Liver (tissue), 8 donors: ENCODE measurements at regions not wholly inside any gene's neighbourhood (a gene's known extent, or its start where the extent isn't known, plus 50 kb on each side); places are given as distances from the start of the nearest gene placed in this dataset.

ENCODE experiments used
- DNase-seq: peaks from one replicate; pipeline ENCODE4 v3.0.0-alpha.2; 2017; ENCODE audit warnings: low spot score
- H3K27ac ChIP-seq, 2 donors: one replicate each; pipeline ENCODE4 v1.7.0; 2013; ENCODE audit warnings: inconsistent platforms in 2 of 2, low read length in 2 of 2, control low read depth in 1 of 2, low read depth in 1 of 2, mild to moderate bottlenecking in 1 of 2
- H3K27me3 ChIP-seq, 4 donors: one replicate each; pipeline versions ENCODE4 v1.6.1 to v1.7.0; 2013; ENCODE audit warnings: low read length in 3 of 4, inconsistent platforms in 1 of 4, mild to moderate bottlenecking in 1 of 4, moderate library complexity in 1 of 4; ENCODE audit not compliant: control insufficient read depth in 4 of 4, insufficient read depth in 4 of 4
- H3K36me3 ChIP-seq, 4 donors: one replicate each; pipeline versions ENCODE4 v1.6.1 to v1.7.0; 2013; ENCODE audit warnings: low read length in 3 of 4, mild to moderate bottlenecking in 3 of 4, low read depth in 1 of 4, moderate library complexity in 1 of 4; ENCODE audit not compliant: control insufficient read depth in 4 of 4, insufficient read depth in 3 of 4
- H3K4me1 ChIP-seq, 4 donors: one replicate each; pipeline versions ENCODE4 v1.6.1 to v1.7.0; 2013; ENCODE audit warnings: low read length in 3 of 4, mild to moderate bottlenecking in 3 of 4, moderate library complexity in 1 of 4; ENCODE audit not compliant: control insufficient read depth in 4 of 4, insufficient read depth in 4 of 4
- H3K4me3 ChIP-seq, 3 donors: one replicate each; pipeline versions ENCODE4 v1.6.1 to v1.7.0; 2013; ENCODE audit warnings: low read length in 3 of 3, control low read depth in 1 of 3, low read depth in 1 of 3, mild to moderate bottlenecking in 1 of 3
- H3K9ac ChIP-seq, 2 donors: one replicate each; pipeline ENCODE4 v1.7.0; 2013; ENCODE audit warnings: low read length in 2 of 2, mild to moderate bottlenecking in 2 of 2, moderate library complexity in 2 of 2, control low read depth in 1 of 2, low read depth in 1 of 2
- H3K9me3 ChIP-seq, 4 donors: one replicate each; pipeline versions ENCODE4 v1.6.1 to v1.7.0; 2013; ENCODE audit warnings: low read length in 3 of 4; ENCODE audit not compliant: control insufficient read depth in 4 of 4
- EGR1 ChIP-seq, 2 donors: IDR thresholded peaks; 2 replicates each; pipeline ENCODE4 v1.6.1; 2016 to 2018; ENCODE audit warnings: antibody characterized with exemption in 2 of 2, low read depth in 2 of 2
- FOXA1 ChIP-seq: IDR thresholded peaks from 2 replicates; pipeline ENCODE4 v1.6.1; 2016; ENCODE audit warnings: antibody characterized with exemption
- FOXA2 ChIP-seq: IDR thresholded peaks from 2 replicates; pipeline ENCODE4 v1.6.1; 2016; ENCODE audit warnings: antibody characterized with exemption
- GABPA ChIP-seq, 2 donors: IDR thresholded peaks in 1 of 2; conservative IDR thresholded peaks in 1 of 2; 2 replicates each; pipeline ENCODE4 v1.6.1; 2016; ENCODE audit warnings: antibody characterized with exemption in 2 of 2, mild to moderate bottlenecking in 1 of 2, moderate library complexity in 1 of 2
- HNF4A ChIP-seq, 2 donors: conservative IDR thresholded peaks; 2 replicates each; pipeline ENCODE4 v1.6.1; 2016; ENCODE audit warnings: antibody characterized with exemption in 2 of 2, mild to moderate bottlenecking in 2 of 2
- HNF4G ChIP-seq: IDR thresholded peaks from 2 replicates; pipeline ENCODE4 v1.6.1; 2016; ENCODE audit warnings: antibody characterized with exemption
- JUND ChIP-seq, 2 donors: IDR thresholded peaks; 2 replicates each; pipeline ENCODE4 v1.6.1; 2016; ENCODE audit warnings: antibody characterized with exemption in 2 of 2
- NR2F2 ChIP-seq: IDR thresholded peaks from 2 replicates; pipeline ENCODE4 v1.6.1; 2016; ENCODE audit warnings: antibody characterized with exemption
- RAD21 ChIP-seq, 2 donors: IDR thresholded peaks; 2 replicates each; pipeline ENCODE4 v1.6.1; 2016; ENCODE audit warnings: antibody characterized with exemption in 2 of 2, mild to moderate bottlenecking in 2 of 2
- RXRA ChIP-seq, 2 donors: IDR thresholded peaks; 2 replicates each; pipeline ENCODE4 v1.6.1; 2017 to 2018; ENCODE audit warnings: antibody characterized with exemption in 2 of 2, mild to moderate bottlenecking in 1 of 2
- TAF1 ChIP-seq: conservative IDR thresholded peaks from 2 replicates; pipeline ENCODE4 v1.6.1; 2016; ENCODE audit warnings: antibody characterized with exemption, mild to moderate bottlenecking
- YY1 ChIP-seq: IDR thresholded peaks from 2 replicates; pipeline ENCODE4 v1.6.1; 2016; ENCODE audit warnings: antibody characterized with exemption, mild to moderate bottlenecking
- WGBS: extraction: QIAGEN DNeasy Blood & Tissue Kit; methylation state at CpG from one replicate; pipeline ENCODE4 v1.1.7; 2013; 5-methylcytosine and 5-hydroxymethylcytosine counted together
- TF ChIP-seq, protein P1 (sequence below): IDR thresholded peaks from 2 replicates; pipeline ENCODE4 v1.6.1; 2016; ENCODE audit warnings: antibody characterized with exemption
- TF ChIP-seq, protein P2 (sequence below): IDR thresholded peaks from 2 replicates; pipeline ENCODE4 v1.6.1; 2016; ENCODE audit warnings: antibody characterized with exemption
- TF ChIP-seq, protein P3 (sequence below): IDR thresholded peaks from 2 replicates; pipeline ENCODE4 v1.6.1; 2016; ENCODE audit warnings: antibody characterized with exemption
- TF ChIP-seq, protein P4 (sequence below): fragments of 150-350 bp; IDR thresholded peaks from 2 replicates; pipeline ENCODE4 v1.5.1; 2017; ENCODE audit warnings: improper control_type of control experiment, low read depth, low read length; ENCODE audit not compliant: missing input control
- TF ChIP-seq, protein P5 (sequence below): IDR thresholded peaks from 2 replicates; pipeline ENCODE4 v1.6.1; 2016; ENCODE audit warnings: antibody characterized with exemption, mild to moderate bottlenecking
- donor health status: healthy.
- donor health status: healthy.
- donor health status: healthy.
- donor health status: healthy.
- donor health status: healthy.

DNA sequence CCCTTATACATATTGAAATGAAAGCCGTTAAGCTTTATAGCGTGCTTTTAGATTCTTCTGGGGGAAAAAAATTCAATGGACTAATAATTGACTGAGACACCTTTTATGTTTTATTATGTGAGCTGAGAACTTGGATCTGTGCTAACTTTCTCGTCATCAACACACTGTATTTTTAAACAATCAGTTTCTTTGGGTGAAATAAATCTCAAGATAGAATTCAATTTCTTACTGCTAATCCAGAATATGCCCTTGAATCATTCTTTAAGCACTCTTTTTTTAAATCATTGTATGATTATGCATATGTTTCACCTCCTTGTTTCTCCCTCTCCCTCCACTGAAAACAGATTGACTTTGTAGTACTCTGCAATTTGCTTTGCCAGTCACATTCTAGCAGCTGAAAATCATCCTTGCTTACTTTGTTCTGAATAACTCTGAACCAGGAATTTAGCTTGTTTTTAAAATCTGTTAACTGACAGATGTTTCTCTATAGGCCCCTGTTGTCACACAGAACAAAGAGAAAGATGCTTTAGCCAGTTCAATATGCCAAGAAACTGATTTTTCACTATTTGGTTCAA lies 81.5 kb downstream of the SLIT2 start:
- TF ChIP-seq GABPA (IDR thresholded peaks at IDR 0.05 in 1 of 2, conservative IDR thresholded peaks at IDR 0.05 in 1 of 2) (no peak), HNF4A (conservative IDR thresholded peaks at IDR 0.05) (no peak), NR2F2 (no peak), FOXA1 (no peak), TAF1 (no peak), FOXA2 (no peak), YY1 (no peak), RAD21 (IDR thresholded peaks at IDR 0.05) (no peak), HNF4G (no peak), EGR1 (IDR thresholded peaks at IDR 0.05; ENCODE audit: low read depth in 2 of 2) (no peak), JUND (IDR thresholded peaks at IDR 0.05) (no peak), RXRA (IDR thresholded peaks at IDR 0.05) (no peak)
- TF ChIP-seq, protein P1, sequence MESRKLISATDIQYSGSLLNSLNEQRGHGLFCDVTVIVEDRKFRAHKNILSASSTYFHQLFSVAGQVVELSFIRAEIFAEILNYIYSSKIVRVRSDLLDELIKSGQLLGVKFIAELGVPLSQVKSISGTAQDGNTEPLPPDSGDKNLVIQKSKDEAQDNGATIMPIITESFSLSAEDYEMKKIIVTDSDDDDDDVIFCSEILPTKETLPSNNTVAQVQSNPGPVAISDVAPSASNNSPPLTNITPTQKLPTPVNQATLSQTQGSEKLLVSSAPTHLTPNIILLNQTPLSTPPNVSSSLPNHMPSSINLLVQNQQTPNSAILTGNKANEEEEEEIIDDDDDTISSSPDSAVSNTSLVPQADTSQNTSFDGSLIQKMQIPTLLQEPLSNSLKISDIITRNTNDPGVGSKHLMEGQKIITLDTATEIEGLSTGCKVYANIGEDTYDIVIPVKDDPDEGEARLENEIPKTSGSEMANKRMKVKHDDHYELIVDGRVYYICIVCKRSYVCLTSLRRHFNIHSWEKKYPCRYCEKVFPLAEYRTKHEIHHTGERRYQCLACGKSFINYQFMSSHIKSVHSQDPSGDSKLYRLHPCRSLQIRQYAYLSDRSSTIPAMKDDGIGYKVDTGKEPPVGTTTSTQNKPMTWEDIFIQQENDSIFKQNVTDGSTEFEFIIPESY, result no peak
- TF ChIP-seq, protein P2, sequence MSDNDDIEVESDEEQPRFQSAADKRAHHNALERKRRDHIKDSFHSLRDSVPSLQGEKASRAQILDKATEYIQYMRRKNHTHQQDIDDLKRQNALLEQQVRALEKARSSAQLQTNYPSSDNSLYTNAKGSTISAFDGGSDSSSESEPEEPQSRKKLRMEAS, result no peak
- TF ChIP-seq, protein P3, sequence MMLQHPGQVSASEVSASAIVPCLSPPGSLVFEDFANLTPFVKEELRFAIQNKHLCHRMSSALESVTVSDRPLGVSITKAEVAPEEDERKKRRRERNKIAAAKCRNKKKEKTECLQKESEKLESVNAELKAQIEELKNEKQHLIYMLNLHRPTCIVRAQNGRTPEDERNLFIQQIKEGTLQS, result no peak
- TF ChIP-seq, protein P4, sequence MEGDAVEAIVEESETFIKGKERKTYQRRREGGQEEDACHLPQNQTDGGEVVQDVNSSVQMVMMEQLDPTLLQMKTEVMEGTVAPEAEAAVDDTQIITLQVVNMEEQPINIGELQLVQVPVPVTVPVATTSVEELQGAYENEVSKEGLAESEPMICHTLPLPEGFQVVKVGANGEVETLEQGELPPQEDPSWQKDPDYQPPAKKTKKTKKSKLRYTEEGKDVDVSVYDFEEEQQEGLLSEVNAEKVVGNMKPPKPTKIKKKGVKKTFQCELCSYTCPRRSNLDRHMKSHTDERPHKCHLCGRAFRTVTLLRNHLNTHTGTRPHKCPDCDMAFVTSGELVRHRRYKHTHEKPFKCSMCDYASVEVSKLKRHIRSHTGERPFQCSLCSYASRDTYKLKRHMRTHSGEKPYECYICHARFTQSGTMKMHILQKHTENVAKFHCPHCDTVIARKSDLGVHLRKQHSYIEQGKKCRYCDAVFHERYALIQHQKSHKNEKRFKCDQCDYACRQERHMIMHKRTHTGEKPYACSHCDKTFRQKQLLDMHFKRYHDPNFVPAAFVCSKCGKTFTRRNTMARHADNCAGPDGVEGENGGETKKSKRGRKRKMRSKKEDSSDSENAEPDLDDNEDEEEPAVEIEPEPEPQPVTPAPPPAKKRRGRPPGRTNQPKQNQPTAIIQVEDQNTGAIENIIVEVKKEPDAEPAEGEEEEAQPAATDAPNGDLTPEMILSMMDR, result no peak
- TF ChIP-seq, protein P5, sequence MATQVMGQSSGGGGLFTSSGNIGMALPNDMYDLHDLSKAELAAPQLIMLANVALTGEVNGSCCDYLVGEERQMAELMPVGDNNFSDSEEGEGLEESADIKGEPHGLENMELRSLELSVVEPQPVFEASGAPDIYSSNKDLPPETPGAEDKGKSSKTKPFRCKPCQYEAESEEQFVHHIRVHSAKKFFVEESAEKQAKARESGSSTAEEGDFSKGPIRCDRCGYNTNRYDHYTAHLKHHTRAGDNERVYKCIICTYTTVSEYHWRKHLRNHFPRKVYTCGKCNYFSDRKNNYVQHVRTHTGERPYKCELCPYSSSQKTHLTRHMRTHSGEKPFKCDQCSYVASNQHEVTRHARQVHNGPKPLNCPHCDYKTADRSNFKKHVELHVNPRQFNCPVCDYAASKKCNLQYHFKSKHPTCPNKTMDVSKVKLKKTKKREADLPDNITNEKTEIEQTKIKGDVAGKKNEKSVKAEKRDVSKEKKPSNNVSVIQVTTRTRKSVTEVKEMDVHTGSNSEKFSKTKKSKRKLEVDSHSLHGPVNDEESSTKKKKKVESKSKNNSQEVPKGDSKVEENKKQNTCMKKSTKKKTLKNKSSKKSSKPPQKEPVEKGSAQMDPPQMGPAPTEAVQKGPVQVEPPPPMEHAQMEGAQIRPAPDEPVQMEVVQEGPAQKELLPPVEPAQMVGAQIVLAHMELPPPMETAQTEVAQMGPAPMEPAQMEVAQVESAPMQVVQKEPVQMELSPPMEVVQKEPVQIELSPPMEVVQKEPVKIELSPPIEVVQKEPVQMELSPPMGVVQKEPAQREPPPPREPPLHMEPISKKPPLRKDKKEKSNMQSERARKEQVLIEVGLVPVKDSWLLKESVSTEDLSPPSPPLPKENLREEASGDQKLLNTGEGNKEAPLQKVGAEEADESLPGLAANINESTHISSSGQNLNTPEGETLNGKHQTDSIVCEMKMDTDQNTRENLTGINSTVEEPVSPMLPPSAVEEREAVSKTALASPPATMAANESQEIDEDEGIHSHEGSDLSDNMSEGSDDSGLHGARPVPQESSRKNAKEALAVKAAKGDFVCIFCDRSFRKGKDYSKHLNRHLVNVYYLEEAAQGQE, result no peak
- H3K9me3 ChIP-seq, result no peaks in the 10 kb centered on the region

More for the DNA sequence above, 81.5 kb downstream of the SLIT2 start:
- no peak overlapping the region for H3K27ac ChIP-seq
- H3K27me3 ChIP-seq, result no peaks in the 10 kb centered on the region
- H3K9ac ChIP-seq, result no peak overlapping the region
- no peaks in the 10 kb centered on the region for H3K36me3 ChIP-seq
- no peak overlapping the region for H3K4me3 ChIP-seq
- WGBS, result 84% methylated on average over 3 of the region's 3 CpGs
- DNase-seq, result no peak
- H3K4me1 ChIP-seq, result no peaks in the 10 kb centered on the region
